ENCODE measurements at regions not wholly inside any gene's neighbourhood (a gene's known extent, or its start where the extent isn't known, plus 50 kb on each side); places are given as distances from the start of the nearest gene placed in this dataset.

GRCh38 chr10:128859738-128860386, 607.2 kb upstream of the MGMT start:
- no peaks in the 10 kb centered on the region for H3K27me3 ChIP-seq (ENCODE audit: insufficient read depth, low read length, poor library complexity)
- peak; percentile 46 for DNase-seq
- 0 out of 3 replicates have a peak, but pooled peaks have one; percentile 47 for ATAC-seq (ENCODE audit: insufficient read depth, low read depth)
- H3K9me3 ChIP-seq (ENCODE audit: insufficient read depth, low read length, severe bottlenecking), result no peaks in the 10 kb centered on the region
- H4K20me1 ChIP-seq (ENCODE audit: insufficient read depth, low read length), result no peaks in the 10 kb centered on the region
- H3K27ac ChIP-seq (ENCODE audit: low read length), result no peak overlapping the region
- no peaks in the 10 kb centered on the region for H3K4me1 ChIP-seq (ENCODE audit: insufficient read depth, low read length)
- H3K4me2 ChIP-seq (ENCODE audit: insufficient read depth, low read length), result no peak overlapping the region
- H3K36me3 ChIP-seq (ENCODE audit: insufficient read depth, low read length), result no peaks in the 10 kb centered on the region
- H3K9ac ChIP-seq (ENCODE audit: low read depth, low read length), result no peak overlapping the region
- H2AFZ ChIP-seq (ENCODE audit: low read depth, low read length), result no peak overlapping the region
- no peak overlapping the region for H3K4me3 ChIP-seq (ENCODE audit: low read depth in 1 of 2, low read length in 2 of 2)
- peak; percentile 68 for TF ChIP-seq CTCF (IDR thresholded peaks at IDR 0.05; ENCODE audit: borderline replicate concordance, extremely low read depth, low read length, poor library complexity, severe bottlenecking)
- no peak for TF ChIP-seq EZH2 (IDR thresholded peaks at IDR 0.05; ENCODE audit: borderline replicate concordance, low read depth, low read length, severe bottlenecking)
- no peaks in the 10 kb centered on the region for H3K79me2 ChIP-seq (ENCODE audit: insufficient read depth, low read length)

GRCh38 chr10:128860574-128860973, 606.5 kb upstream of the MGMT start:
- Histone ChIP-seq H3K9ac (ENCODE audit: low read depth, low read length) (no peak overlapping the region), H3K36me3 (ENCODE audit: insufficient read depth, low read length) (no peaks in the 10 kb centered on the region), H3K4me1 (ENCODE audit: insufficient read depth, low read length) (no peaks in the 10 kb centered on the region), H2AFZ (ENCODE audit: low read depth, low read length) (no peak overlapping the region), H3K27me3 (ENCODE audit: insufficient read depth, low read length, poor library complexity) (no peaks in the 10 kb centered on the region), H3K9me3 (ENCODE audit: insufficient read depth, low read length, severe bottlenecking) (no peaks in the 10 kb centered on the region), H3K27ac (ENCODE audit: low read length) (no peak overlapping the region), H3K4me2 (ENCODE audit: insufficient read depth, low read length) (no peak overlapping the region), H3K4me3 (ENCODE audit: low read depth in 1 of 2, low read length in 2 of 2) (no peak overlapping the region), H4K20me1 (ENCODE audit: insufficient read depth, low read length) (no peaks in the 10 kb centered on the region), H3K79me2 (ENCODE audit: insufficient read depth, low read length) (no peaks in the 10 kb centered on the region)
- TF ChIP-seq EZH2 (IDR thresholded peaks at IDR 0.05; ENCODE audit: borderline replicate concordance, low read depth, low read length, severe bottlenecking) (no peak), CTCF (IDR thresholded peaks at IDR 0.05; ENCODE audit: borderline replicate concordance, extremely low read depth, low read length, poor library complexity, severe bottlenecking) (no peak)
- ATAC-seq (ENCODE audit: insufficient read depth, low read depth) (no peak), DNase-seq (no peak)

DNA sequence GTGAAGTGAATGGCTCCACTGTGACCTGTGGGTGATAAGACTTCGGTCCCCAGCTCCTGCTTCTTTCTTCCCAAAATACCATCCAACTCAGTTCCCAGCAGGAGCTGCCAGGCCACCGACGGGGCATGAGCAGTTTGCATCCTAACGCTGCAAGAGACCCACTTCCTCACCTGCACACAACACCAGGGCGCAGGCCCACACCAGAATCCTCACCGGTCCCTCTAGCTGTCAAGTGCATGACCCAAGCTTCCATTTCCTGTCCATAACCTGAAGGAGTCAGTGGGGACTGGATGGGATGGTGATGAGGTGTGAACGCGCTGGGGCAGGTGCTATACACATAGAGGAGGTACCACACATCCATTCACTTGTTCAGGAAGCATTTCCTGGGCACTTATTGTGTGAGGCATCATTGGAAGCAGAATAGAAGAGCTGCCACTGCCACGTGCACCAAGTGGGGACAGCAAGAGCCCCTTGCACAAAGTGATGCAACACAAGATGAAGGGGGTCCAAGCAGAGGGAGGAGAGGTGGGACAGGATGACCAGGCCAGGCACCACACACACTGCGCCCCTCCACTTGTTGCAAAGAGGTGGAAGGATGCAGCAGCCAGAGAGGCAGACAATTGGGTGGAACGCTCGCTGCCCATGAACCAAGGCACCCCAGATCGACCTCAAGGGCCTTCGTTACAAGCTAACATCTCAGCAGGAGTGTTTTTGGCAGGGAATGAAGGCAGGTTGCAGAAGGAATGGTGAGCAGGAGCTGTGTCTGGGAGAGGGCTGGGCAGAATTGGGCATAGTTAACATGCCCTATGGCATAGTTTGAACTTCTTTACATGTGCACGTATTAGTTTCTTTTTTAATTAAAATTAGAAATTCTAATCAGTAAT, 605.8 kb upstream of the MGMT start:
- Histone ChIP-seq H3K27me3 (ENCODE audit: insufficient read depth, low read length, poor library complexity) (no peaks in the 10 kb centered on the region), H3K4me1 (ENCODE audit: insufficient read depth, low read length) (no peaks in the 10 kb centered on the region), H3K4me2 (ENCODE audit: insufficient read depth, low read length) (no peak overlapping the region), H2AFZ (ENCODE audit: low read depth, low read length) (no peak overlapping the region), H3K9ac (ENCODE audit: low read depth, low read length) (no peak overlapping the region), H3K4me3 (ENCODE audit: low read depth in 1 of 2, low read length in 2 of 2) (no peak overlapping the region), H4K20me1 (ENCODE audit: insufficient read depth, low read length) (no peaks in the 10 kb centered on the region), H3K9me3 (ENCODE audit: insufficient read depth, low read length, severe bottlenecking) (no peaks in the 10 kb centered on the region), H3K27ac (ENCODE audit: low read length) (no peak overlapping the region), H3K36me3 (ENCODE audit: insufficient read depth, low read length) (no peaks in the 10 kb centered on the region), H3K79me2 (ENCODE audit: insufficient read depth, low read length) (no peaks in the 10 kb centered on the region)
- no peak for DNase-seq
- TF ChIP-seq EZH2 (IDR thresholded peaks at IDR 0.05; ENCODE audit: borderline replicate concordance, low read depth, low read length, severe bottlenecking), result no peak
- ATAC-seq (ENCODE audit: insufficient read depth, low read depth), result no peak

- no peaks in the 10 kb centered on the region for H3K9me3 ChIP-seq (ENCODE audit: insufficient read depth, low read length, severe bottlenecking)
- no peak overlapping the region for H3K4me3 ChIP-seq (ENCODE audit: low read depth in 1 of 2, low read length in 2 of 2)
- DNase-seq (no peak), ATAC-seq (ENCODE audit: insufficient read depth, low read depth) (no peak)
- no peak overlapping the region for H2AFZ ChIP-seq (ENCODE audit: low read depth, low read length)
- no peak overlapping the region for H3K4me2 ChIP-seq (ENCODE audit: insufficient read depth, low read length)
- H3K4me1 ChIP-seq (ENCODE audit: insufficient read depth, low read length), result no peaks in the 10 kb centered on the region
- no peak overlapping the region for H3K27ac ChIP-seq (ENCODE audit: low read length)
- no peaks in the 10 kb centered on the region for H3K27me3 ChIP-seq (ENCODE audit: insufficient read depth, low read length, poor library complexity)
- H3K36me3 ChIP-seq (ENCODE audit: insufficient read depth, low read length), result no peaks in the 10 kb centered on the region
- no peaks in the 10 kb centered on the region for H4K20me1 ChIP-seq (ENCODE audit: insufficient read depth, low read length)
- H3K9ac ChIP-seq (ENCODE audit: low read depth, low read length), result no peak overlapping the region
- TF ChIP-seq EZH2 (IDR thresholded peaks at IDR 0.05; ENCODE audit: borderline replicate concordance, low read depth, low read length, severe bottlenecking), result no peak
- H3K79me2 ChIP-seq (ENCODE audit: insufficient read depth, low read length), result no peaks in the 10 kb centered on the region
Observed at GRCh38 chr10:128863411-128863810, 603.6 kb upstream of the MGMT start.
